SK-N-SH treated with all-trans-retinoic acid at 6 μM for 48 hours (cell line): ENCODE measurements at regions not wholly inside any gene's neighbourhood (a gene's known extent, or its start where the extent isn't known, plus 50 kb on each side); places are given as distances from the start of the nearest gene placed in this dataset.

Experiments
- ZFP3 ChIP-seq: fragments of 250-450 bp; sonication (Bioruptor Pico); IDR thresholded peaks from 2 replicates; pipeline ENCODE4 v1.5.0; 2020; ENCODE audit warnings: mild to moderate bottlenecking, moderate library complexity
- ZFP30 ChIP-seq: fragments of 450-650 bp; formaldehyde crosslinking; IDR thresholded peaks from 2 replicates; pipeline ENCODE4 v1.5.0; 2022; ENCODE audit warnings: mild to moderate bottlenecking, moderate library complexity

DNA sequence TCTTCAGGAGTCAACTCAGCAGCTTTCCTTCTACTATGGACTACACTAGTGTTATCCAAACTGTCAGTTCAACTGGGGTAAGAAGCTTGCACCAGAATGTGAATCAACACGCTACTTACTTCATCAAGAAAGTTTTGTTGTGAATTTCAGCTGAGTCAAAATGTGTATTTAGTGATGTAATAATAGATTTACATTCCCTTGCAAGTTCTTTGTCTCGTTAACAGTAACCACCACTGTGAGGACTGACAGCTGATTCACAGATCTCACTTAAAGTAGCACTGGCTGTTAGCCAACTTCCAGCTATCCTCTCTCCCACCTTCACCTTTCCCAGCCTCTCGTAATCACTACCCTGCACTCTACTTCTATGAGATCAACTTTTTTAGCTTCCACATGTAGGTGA lies 445.3 kb downstream of the NTRK2 start:
- no peak for TF ChIP-seq ZFP3 (CRISPR knock-in tag)
- no peak for TF ChIP-seq ZFP30 (CRISPR knock-in tag)
